HFF-Myc (cell line): ENCODE measurements at regions not wholly inside any gene's neighbourhood (a gene's known extent, or its start where the extent isn't known, plus 50 kb on each side); places are given as distances from the start of the nearest gene placed in this dataset.

Experiments used
- DNase-seq: peaks from one replicate; pipeline ENCODE4 v3.0.0-alpha.2; 2011; ENCODE audit warnings: low read depth; ENCODE audit errors: extremely low read depth
- H3K4me3 ChIP-seq: replicated peaks from 2 replicates; pipeline ENCODE4 v1.5.1; 2011; ENCODE audit warnings: low read depth, mild to moderate bottlenecking, control low read depth, low read length
- CTCF ChIP-seq: IDR thresholded peaks from 2 replicates; pipeline ENCODE4 v1.5.1; 2012; ENCODE audit warnings: mild to moderate bottlenecking, low read depth, low read length, control low read depth; ENCODE audit errors: missing control alignments

GRCh38 chr2:142750858-142751257, 126.6 kb upstream of the KYNU start:
- no peak overlapping the region for H3K4me3 ChIP-seq
- no peak for TF ChIP-seq CTCF
- no peak for DNase-seq

GRCh38 chr2:142748559-142749099, 128.8 kb upstream of the KYNU start:
- no peak for TF ChIP-seq CTCF
- H3K4me3 ChIP-seq: no peak overlapping the region
- DNase-seq: no peak

GRCh38 chr2:142745691-142746090, 131.8 kb upstream of the KYNU start:
- DNase-seq: no peak
- no peak for TF ChIP-seq CTCF
- no peak overlapping the region for H3K4me3 ChIP-seq

GRCh38 chr2:142742371-142743214, 134.9 kb upstream of the KYNU start:
- H3K4me3 ChIP-seq: no peak overlapping the region
- no peak for TF ChIP-seq CTCF
- DNase-seq: no peak

GRCh38 chr2:142741764-142742269, 135.6 kb upstream of the KYNU start:
- H3K4me3 ChIP-seq: no peak overlapping the region
- no peak for DNase-seq
- no peak for TF ChIP-seq CTCF

GRCh38 chr2:142734770-142735169, 142.7 kb upstream of the KYNU start:
- DNase-seq: no peak
- TF ChIP-seq CTCF: no peak
- no peak overlapping the region for H3K4me3 ChIP-seq
